ENCODE measurements at regions not wholly inside any gene's neighbourhood (a gene's known extent, or its start where the extent isn't known, plus 50 kb on each side); places are given as distances from the start of the nearest gene placed in this dataset.

DNA sequence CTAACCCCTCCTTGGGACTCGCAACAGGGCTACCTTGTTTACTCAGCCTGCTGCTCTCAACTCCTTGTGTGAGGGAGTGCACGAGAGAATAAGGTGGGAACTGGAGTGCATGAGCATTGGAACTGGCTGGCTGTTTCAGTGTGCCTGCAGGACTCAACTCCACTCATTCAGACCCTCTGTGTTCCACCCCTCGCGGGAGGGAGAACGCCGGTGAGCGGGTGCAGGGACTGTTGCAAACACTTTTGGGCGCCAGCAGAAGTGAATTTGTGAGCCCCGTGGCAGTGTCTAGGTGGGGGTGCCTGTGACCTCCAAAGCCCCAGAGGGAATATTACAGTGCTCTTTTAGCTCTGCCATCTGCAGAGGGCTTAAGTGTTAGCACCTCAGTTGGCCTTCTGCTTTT is 1978.3 kb upstream of the PIK3C3 start:
- DNase-seq (ENCODE audit: low read depth) = no peak

DNA sequence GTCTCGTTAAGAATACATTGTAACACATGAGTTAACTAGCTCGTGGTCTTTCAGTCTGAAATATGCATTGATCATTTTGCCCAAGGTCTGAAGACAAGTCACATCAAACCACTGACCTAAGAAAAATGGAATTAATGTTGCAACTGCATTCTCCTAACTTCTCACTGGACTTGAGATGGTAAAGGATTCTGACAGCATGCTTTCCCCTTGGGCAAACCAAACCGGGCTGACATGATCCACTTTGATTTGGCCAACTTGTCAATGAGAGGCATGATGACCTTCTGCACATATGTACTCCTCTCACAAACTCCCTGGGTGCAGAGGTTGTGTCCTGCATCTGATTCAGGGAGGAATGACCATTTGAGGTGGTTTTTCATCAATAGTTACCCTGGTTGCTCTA is 1982.5 kb upstream of the PIK3C3 start:
- no peak for DNase-seq (ENCODE audit: low read depth)

DNA sequence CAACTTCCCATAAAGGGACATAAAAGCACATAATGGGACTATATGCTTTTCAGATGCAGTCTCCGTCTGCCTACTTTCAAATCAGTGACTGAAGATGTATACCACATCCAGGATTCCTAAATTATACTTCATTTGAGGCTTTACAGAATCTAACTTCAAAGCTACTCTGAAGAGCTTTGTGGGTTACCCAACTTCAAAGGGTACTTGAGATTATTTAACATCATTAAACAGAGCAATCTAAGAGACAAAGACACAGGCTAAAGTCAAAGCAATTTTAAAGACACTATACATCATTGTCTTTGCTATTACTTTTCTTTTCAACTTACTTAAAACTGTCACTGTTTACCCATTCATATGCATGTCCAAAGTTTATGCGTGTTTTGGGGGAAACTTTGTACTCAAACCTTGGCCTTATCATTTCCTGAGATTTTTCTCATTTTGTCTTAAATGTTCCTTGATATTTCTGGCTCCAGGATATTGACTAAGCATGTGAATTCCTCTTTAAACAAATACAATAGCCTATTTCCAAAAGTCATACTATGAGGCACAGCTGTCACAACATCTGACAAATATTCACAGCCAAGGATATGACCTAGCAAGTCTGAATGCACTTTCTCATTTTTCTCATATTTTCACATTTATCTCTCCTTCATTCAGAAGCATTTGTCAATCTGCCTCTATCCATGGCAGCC is 1985.1 kb upstream of the PIK3C3 start:
- DNase-seq (ENCODE audit: low read depth) = no peak

DNA sequence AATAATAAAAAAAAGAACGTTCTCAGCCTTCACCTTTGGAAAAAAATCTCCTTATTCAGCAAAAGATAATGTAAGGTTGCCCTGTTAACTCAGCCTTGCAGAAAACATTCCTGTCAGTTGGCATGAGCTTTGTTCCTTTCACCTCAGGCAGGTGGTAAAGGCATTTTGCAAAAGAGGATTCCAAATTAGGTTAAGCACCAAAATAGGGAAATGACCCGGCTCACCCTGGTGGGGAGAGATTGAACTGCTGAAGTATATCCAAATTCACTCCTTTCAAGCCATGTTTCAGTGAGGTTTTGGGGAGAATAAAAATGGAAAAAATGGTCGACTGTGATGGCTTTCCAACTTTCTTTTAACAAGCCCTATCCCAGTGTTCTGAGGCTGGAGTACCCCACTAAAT is 1988.8 kb upstream of the PIK3C3 start:
- DNase-seq (ENCODE audit: low read depth) = no peak

DNA sequence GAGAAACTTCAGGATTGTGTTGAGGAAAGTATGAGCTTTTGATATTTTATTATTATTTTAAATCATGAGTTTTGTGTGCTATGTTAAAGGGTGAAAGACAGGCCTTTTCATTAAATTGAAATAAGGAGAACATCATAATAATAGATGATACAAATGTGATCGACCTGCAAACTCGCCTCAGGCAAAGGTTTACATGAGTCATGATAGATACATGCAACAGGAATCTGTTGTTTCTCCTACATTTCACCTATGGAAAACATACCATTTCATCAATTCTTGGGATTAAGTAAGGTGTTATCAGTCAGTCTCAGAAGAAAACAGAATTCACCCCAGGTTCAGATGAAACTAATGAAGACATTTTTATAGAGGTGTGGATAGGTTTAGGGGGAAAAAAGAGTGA is 1992.5 kb upstream of the PIK3C3 start:
- DNase-seq (ENCODE audit: low read depth) = no peak

DNA sequence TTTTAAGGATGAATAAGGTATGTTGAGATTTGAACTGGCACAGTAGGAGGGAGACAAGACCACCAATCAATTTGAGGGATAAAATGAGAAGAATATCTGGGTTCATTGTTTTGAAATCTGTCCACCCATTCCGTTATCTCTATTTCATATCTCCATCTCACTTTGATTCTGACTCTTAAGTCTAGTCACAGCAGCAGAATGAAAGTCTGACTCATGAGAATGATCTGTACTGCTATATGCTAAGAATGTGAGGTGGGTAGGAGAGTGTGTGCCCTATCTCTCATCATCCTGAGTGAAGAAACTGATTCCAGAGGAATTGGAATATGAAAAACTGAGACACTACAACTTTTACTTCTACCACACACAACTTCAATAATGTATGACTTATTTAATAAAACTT is 1994.5 kb upstream of the PIK3C3 start:
- DNase-seq (ENCODE audit: low read depth) = no peak

DNA sequence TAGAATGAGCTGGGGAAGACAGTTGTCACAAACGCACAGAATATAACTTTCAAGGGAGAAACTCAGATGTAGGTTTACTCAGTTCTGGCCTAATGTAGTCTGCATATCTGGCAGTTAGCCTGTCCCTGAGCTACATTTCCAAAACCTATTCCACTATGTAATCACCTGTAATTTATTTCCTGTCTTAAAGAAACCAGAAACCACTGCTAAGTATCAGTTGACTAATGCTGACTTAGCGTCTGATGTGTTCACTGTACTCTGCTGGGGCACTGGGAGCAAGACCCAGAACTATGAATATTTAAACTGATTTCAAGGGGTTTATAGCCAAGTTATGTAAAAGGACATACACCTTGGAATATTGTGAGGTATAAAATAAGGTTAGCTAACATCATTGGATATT is 1995.2 kb upstream of the PIK3C3 start:
- DNase-seq (ENCODE audit: low read depth) = no peak

DNA sequence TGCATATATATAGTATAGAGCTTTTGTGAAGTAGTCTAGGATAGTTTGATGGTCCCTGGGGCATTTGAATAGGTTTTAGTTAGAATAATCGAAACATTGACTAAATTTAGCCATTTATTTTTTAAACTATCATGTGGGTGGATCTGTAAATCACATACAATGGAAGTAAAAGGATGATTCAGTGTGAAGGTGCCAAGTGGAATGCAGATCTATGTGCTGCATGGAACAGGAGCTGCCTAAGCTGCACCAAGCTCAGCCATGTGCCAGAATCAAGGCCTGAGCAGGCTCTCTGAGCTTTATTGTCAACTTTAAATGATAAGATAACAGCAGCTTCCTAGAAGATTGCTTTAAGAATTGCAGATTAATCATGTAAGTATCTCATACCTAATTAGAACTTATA is 1996.2 kb upstream of the PIK3C3 start:
- no peak for DNase-seq (ENCODE audit: low read depth)

DNA sequence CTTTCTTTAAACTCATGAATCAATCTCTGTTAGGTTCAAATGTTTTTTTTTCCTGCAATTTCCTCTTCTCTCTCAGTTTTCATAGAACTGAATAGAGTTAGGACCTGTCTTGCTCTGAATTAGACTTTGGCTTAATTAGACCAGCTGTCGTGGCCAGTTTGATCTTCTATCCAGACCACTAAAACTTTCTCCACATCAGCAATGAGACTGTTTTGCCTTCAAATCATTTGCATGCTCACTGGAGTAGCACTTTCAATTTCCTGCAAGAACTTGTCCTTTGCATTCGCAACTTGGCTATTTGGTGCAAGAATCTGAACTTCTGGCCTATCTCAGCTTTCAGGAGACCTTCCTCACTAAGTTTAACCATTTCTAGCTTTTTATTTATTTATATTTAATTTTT is 2002.2 kb upstream of the PIK3C3 start:
- DNase-seq (ENCODE audit: low read depth) = no peak

DNA sequence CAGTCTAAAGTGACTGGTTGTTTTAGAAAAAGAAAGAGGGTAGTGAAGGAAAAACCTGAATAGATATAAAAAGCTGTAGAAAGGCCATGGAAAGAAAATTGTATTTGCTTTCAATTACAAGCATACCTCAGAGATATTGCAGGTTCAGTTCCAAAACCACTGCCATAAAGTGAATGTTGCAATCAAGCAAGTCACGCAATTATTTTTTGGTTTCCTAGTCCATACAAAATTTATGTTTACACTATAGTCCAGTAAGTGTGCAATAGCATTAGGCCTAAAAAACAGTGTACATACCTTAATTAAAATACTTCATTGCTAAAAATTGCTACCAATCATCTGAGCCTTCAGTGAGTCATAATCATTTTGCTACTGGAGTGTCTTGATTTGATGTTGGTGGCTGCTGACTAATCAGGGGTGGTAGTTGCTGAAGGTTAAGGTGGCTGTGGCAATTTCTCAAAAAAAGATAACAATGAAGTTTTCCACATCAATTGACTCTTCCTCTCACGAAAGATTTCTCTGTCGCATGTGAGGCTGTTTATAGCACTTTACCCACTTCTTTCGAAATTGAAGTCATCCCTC is 2003.8 kb upstream of the PIK3C3 start:
- DNase-seq (ENCODE audit: low read depth) = no peak

DNA sequence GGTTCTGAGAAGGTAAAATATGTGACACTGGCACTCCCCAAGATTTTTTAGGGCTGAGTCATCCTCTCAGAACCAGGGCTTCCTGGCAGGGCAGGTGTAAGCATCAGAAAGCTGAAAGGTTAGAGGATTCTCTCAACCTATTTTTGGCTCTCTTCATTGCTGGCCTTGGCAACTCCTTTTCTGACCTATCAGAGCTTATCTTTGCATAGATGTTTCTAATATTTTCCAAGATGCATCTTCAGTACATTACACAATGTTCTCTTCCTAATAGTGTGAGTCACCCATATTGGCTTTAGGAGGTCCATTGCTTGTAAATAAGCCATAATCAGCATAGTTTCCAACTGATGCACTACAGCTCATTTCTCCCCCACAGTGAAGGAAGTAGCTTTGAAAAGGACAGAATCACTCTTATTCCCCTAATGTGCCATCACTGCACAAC is 2008.4 kb upstream of the PIK3C3 start:
- no peak for DNase-seq (ENCODE audit: low read depth)

DNA sequence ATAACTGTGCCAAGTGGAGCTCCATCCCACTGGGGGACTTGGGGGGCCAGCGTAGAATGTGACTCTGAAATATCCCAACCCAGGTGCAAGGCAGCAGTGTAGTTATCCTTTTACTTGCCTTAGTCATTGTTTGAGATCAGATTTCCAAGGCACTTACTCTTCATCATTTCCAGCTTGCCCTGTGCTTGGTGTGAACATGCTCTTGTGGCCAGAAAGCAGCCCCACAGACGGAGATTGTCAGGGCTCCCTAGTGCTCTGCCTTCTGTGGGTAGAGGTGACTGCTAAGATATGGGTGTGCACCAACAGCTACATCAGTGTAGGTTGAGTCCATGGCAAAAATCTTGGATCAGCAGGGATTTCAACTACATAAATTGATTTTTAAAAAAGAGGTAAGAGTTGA is 2010.0 kb upstream of the PIK3C3 start:
- DNase-seq (ENCODE audit: low read depth) = no peak

DNA sequence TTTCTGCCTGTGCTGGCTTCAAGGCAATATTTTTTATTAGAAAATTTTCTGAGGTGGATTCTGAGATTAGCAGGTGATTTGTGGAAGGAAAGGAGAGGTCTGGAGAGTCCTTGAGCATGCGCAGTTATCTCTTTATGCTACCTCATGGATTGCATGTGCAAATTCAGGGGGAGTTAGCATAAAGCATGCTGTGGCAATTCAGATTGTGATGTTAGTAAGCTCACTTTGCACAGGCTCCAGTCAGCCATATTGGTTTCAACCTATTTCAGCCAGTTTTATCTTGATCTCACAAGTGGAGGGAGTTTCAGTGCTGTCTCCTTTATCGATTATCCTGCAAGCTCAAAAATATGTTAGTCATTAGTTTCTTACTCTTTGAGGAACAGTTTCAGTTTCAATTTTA is 2012.3 kb upstream of the PIK3C3 start:
- DNase-seq (ENCODE audit: low read depth) = no peak

DNA sequence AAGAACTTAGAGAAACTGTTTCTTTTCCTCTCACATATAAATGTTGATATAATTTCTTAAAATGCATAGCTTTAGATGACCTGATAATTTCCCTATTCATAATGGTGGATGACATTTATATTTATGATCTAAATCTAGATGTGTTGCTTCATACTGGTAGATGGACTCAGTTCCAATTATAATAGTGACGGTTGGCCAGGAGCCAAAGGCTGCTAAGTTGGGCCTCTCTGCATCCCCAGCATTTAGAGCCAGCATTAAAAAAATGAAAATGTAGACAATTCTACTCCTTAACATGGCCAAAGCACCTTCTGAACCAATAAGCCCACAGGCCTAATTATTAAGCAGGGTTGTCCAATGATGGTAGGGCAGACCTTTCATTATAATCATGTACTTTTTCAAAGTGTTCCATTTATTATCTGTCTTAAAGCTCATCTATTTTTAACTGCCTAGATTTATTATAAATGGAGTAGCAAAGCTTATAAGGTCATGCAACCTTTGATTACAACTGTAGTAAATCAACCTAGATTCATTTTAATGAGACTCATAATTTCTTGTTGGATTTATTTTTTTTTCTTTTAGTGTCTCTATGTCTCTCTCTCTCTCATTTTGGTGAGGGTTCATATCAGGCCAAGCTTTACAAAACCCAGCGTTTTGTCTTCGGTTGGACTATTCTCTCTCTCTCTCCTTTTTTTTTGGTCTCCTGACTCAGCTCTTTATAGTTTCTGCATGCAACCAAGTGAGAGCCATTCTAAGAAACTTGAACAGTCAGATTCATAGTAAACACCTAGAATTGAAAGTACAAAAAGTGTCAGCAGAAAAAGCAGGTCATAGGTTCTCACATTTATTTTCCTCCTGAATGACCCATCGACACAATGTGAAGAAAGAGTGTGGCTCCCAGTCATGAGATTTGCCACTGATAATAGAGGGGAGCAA is 2016.1 kb upstream of the PIK3C3 start:
- no peak for DNase-seq (ENCODE audit: low read depth)

DNA sequence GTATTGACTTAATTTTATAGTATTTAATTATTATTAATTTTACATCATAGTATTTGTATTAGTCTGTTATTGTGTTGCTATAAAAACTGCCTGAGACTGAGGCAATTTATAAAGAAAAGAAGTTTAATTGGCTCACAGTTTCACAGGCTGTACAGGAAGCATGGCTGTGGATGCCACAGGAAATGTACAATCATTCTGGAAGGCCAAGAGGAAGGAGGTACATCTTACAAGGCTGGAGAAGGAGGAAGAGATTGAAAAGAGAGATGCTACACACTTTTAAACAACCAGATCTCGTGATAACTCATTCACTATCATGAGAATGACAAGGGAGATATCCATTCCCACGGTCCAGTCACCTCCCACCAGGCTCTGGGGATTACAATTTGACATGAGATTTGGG is 2019.4 kb upstream of the PIK3C3 start:
- DNase-seq (ENCODE audit: low read depth) = no peak

DNA sequence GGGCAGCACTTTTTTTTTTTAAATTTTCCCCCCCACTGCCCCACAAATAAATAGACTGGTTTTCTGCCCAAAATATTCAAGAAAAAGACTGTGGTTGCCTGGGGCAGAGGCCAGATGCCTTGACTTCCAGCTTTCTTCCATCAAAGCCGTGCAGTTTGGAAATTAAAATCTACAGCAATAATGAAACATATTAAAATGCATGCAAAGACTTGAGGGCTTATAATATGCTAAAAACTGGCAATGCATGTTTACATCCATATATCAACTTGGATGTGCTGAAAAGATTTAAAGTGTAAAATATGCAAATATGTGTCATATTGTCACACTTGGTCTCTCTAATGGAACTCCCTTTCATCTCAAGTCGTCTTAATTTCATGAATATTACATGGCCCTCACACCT is 2036.2 kb upstream of the PIK3C3 start:
- DNase-seq (ENCODE audit: low read depth) = no peak

DNA sequence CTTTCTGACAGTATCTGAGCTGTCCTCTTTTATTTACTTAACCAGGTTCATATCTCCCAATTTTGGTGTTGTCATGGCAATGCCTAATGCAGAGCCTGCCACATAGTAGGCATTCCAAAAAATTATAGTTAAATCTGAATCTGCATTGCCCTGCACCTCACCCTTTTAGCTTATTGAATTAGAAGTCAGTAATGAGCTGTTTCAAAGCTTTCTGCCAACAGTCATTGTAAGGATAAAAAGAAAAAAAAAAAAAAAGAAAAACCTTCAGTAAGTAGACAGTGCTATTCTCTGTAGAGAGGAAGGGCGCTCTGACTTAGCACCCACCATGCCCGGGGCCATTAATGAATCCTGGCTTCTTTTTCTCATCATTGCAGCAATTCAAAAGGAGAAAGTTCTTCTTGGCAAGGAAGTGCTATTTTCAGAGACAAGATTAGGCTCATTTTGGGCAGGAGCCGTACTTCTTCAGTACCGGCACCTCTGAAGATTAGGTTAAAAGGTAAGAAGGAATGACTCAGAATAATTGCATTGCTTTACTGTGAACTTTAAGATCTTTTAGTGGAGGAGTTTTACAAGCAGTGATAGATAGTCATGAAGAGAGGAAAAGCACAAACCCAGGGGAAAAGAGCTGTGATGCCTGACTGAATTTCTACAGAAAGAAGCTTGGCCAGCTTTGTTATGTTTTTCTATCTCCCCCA is 2041.2 kb upstream of the PIK3C3 start:
- DNase-seq (ENCODE audit: low read depth) = no peak

DNA sequence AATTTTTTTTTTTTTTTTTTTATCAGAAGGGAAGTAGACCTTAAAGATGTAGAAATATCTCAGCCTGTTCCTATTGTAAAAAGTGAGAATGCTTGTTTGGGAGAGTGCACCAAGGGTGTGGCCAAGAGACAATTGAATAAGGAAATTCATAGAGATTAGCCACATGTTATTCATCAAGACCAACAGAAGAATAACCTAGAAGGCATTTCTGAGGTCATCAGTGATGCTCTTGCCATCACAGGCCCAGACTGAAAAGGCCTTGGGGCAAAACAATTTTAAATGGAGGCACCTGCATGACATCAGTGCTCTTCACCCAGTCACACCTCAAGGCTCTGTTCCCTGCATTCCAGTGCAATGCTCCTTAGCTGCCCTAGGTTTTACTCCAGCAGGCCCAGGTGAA is 2043.3 kb upstream of the PIK3C3 start:
- DNase-seq (ENCODE audit: low read depth) = no peak

DNA sequence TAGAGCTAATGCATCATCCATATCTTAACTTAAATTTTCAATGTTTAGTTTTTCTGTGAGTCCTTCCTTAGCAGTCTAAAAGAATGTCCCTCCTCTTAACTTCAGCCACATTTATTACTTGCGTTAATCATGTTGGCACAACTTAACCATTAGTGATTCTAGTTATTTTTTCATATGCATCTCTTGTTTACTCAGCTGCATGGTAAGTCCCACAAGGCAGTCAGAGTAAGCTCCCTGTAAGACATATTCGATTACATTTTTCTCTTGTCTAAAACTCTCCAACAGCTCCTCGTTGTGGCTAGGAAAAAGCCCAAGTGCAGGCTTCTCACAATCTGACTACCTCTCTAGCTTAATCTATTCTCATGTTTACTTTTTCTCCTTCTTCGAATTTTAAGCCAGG is 2045.3 kb upstream of the PIK3C3 start:
- no peak for DNase-seq (ENCODE audit: low read depth)

DNA sequence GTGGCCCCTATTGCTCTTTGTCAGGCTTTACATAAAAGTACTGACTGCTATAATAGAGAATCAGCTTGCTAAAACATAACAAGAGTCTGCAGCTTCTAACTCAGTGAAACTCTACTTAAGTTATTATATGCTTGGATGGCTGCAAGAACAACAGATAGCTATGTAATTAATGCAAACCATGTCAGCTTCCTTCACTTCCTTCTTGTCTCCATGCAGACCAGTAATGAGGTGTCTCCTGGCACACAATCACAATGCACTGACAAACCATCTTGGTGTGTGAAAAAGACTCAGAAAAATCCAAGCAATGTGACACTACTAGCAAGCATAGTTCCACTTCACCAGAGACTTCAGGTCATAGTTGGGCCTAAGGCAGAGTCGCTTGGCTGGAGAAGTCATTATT is 2068.9 kb upstream of the PIK3C3 start:
- no peak for DNase-seq (ENCODE audit: low read depth)

DNA sequence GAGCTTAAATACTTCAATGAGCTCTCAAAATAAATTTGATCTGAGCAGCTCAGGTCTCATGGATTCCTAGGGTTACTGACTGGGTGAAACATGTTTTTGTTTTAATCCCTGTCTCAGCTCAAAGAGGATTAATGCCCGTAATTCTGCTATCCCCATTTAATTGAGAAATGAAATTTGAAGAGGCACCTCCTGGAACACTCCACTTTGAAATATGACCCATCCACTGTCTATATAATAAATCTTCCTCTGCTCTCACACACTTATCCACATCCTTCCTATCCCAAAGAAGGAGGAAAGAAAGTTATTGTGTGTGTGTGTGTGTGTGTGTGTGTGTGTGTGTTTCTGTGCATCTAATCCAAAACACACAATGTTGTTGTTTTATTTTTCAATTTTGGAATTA is 2082.4 kb upstream of the PIK3C3 start:
- no peak for DNase-seq (ENCODE audit: low read depth)

DNA sequence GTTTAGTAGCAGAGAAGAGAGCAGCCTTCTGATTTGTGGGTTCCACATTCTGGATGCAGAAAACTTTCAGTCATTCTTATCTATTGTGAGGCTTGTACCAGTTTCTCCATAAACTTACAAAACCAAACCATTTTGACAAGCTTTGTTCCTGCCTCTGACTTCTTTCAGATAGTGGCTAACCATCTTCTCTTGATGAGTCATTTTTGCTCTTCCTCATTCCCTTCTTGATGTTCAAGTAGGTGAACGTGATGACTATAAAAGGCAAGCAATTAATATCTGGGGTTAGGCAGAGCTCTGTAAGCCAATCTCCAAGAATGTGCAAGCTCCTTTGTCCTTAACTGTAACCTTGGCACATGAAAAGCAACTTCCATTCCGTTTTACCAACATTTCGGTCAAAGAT is 2083.1 kb upstream of the PIK3C3 start:
- no peak for DNase-seq (ENCODE audit: low read depth)

DNA sequence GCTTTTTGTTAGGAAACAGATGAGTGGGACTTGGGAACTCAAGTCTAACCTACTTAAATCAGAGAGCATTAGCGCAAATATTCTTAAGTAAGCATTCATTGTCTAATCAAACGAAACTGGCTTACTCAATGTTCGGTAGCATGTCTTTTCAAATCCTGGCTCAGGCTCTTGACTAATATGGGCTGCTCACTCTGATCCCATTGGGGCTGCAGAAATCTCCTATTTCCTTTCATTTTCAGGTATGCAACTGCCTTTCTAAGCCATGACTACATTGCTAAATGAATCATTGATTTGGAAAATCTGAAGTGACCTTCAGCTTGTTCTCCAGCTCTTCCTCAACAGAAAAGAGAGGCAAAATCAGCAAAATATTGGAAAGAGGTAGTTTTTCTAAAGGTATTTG is 2084.4 kb upstream of the PIK3C3 start:
- no peak for DNase-seq (ENCODE audit: low read depth)
